ENCODE measurements at regions not wholly inside any gene's neighbourhood (a gene's known extent, or its start where the extent isn't known, plus 50 kb on each side); places are given as distances from the start of the nearest gene placed in this dataset.

GRCh38 chr7:8923164-8923806 lies 489.9 kb downstream of the NXPH1 start:
- WGBS, 2 donors, result 38% methylated on average over 2 of the region's 2 CpGs
- ATAC-seq (ENCODE audit: low FRiP score in 2 of 2), result no peak
- no peak for TF ChIP-seq POLR2A (IDR thresholded peaks at IDR 0.05)
- TF ChIP-seq POLR2AphosphoS5 (IDR thresholded peaks at IDR 0.05), result no peak
- TF ChIP-seq CTCF (IDR thresholded peaks at IDR 0.05), result no peak
- no peak for TF ChIP-seq EP300 (IDR thresholded peaks at IDR 0.05)

GRCh38 chr7:8931906-8932646 lies 498.7 kb downstream of the NXPH1 start:
- Histone ChIP-seq H3K36me3 (no peaks in the 10 kb centered on the region), H3K27me3 (no peaks in the 10 kb centered on the region), H3K9me3 (peaks cover 0 to 3% (median 0%) of the 10 kb centered on the region in 4 donors), H3K27ac (no peak overlapping the region), H3K4me3 (no peak overlapping the region), H3K4me1 (no peaks in the 10 kb centered on the region)
- DNase-seq, result no peak
- 73 to 76% methylated on average over 8 of the region's 8 CpGs for WGBS, 2 donors
- ATAC-seq (ENCODE audit: low FRiP score in 2 of 2), result no peak
- TF ChIP-seq POLR2A (IDR thresholded peaks at IDR 0.05) (no peak), CTCF (IDR thresholded peaks at IDR 0.05) (no peak), POLR2AphosphoS5 (IDR thresholded peaks at IDR 0.05) (no peak), EP300 (IDR thresholded peaks at IDR 0.05) (no peak)

More at GRCh38 chr7:8923164-8923806, 489.9 kb downstream of the NXPH1 start:
- Histone ChIP-seq H3K4me1 (no peaks in the 10 kb centered on the region), H3K9me3 (no peaks in the 10 kb centered on the region), H3K27me3 (no peaks in the 10 kb centered on the region), H3K27ac (no peak overlapping the region), H3K4me3 (no peak overlapping the region), H3K36me3 (no peaks in the 10 kb centered on the region)
- DNase-seq, result no peak

DNA sequence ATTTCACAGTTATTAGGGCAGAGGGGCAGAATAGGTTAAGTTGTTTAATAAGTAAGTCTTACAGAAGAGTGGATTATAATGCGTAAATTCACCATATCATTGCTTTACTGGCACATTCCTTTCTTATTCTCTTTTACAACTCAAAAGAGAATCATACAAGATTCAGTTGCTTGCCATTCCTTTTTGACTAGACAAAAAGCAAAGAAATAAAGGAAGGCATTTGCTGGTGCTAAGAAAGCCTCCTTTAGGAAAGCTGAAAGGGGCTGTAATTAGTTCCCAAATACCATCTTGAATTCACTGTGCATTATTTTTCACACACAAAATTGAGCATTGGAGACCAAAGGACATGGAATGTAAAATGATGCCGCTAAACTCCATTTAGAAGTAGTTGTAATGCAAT lies 499.3 kb downstream of the NXPH1 start:
- H3K36me3 ChIP-seq, result no peaks in the 10 kb centered on the region
- TF ChIP-seq POLR2A (IDR thresholded peaks at IDR 0.05) (no peak), POLR2AphosphoS5 (IDR thresholded peaks at IDR 0.05) (no peak), EP300 (IDR thresholded peaks at IDR 0.05) (no peak), CTCF (IDR thresholded peaks at IDR 0.05) (no peak)
- no peak for DNase-seq
- no peak overlapping the region for H3K4me3 ChIP-seq
- 92 to 93% methylated on average over 2 of the region's 2 CpGs for WGBS, 2 donors
- H3K27ac ChIP-seq, result no peak overlapping the region
- H3K9me3 ChIP-seq, result peaks cover 0 to 3% (median 0%) of the 10 kb centered on the region in 4 donors
- peaks cover 0 to 4% (median 0%) of the 10 kb centered on the region in 4 donors for H3K4me1 ChIP-seq
- H3K27me3 ChIP-seq, result no peaks in the 10 kb centered on the region
- ATAC-seq (ENCODE audit: low FRiP score in 2 of 2), result no peak

DNA sequence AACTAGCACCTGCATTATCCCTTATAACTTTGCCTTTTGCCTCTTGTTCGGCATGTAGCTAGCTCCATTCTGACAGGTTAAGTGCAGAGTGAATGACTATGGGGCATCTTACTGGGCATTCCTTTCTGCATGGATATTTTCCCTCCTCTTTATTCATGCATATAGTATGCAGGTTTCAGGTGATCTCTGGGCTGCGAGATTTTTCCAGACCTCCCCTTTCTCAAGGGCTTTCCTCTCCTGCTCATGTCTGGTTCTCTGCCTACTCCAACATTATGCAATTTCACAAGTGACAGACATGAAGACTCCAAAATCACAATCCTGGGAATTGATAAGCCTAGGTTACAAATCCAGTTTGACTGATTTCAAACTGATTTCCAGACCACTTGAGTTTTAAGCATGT lies 503.8 kb downstream of the NXPH1 start:
- DNase-seq, result no peak
- TF ChIP-seq EP300 (IDR thresholded peaks at IDR 0.05) (no peak), CTCF (IDR thresholded peaks at IDR 0.05) (no peak), POLR2A (IDR thresholded peaks at IDR 0.05) (no peak)
- H3K4me3 ChIP-seq, result no peak overlapping the region
- H3K27ac ChIP-seq, result no peak overlapping the region
- no peaks in the 10 kb centered on the region for H3K9me3 ChIP-seq
- WGBS, 2 donors, result 57 to 65% methylated on average over 2 of the region's 2 CpGs
- H3K36me3 ChIP-seq, result no peaks in the 10 kb centered on the region
- no peaks in the 10 kb centered on the region for H3K27me3 ChIP-seq
- ATAC-seq (ENCODE audit: low FRiP score in 2 of 2), result no peak
- H3K4me1 ChIP-seq, result peaks cover 0 to 4% (median 0%) of the 10 kb centered on the region in 4 donors

All from upper lobe of left lung (tissue), 6 donors.